ENCODE measurements at regions not wholly inside any gene's neighbourhood (a gene's known extent, or its start where the extent isn't known, plus 50 kb on each side); places are given as distances from the start of the nearest gene placed in this dataset.

DNA sequence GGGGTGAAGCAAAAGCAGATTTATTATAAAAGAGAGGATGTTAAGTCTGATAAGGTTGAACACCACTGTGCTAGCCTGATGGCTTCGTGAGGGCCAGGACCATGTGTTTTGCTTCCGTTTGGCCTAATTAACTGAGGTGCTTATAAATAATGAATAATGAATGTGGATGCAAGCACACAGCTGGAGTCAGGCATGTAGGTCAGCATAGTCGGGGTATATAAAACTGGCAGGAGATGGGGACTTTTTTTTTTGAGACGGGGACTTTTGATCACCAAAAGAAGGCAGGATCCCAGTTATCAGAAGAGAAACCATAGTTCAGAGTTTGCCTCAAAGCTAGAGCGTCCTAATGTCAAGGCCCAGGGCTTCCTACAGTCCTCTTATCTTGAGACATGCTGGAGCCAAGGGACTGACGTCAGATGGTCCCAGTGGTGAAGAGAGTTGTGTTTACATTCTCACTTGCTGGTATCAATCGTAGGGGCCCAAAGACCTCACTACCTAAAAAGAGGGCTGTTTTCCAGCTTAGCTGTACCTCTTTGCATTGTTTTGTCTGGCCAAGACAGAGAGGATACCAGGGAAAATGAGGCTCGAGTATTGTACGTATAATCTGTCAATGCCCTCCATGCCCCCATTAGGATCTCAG lies 50.4 kb downstream of the RTL9 start:
- no peak for DNase-seq (ENCODE audit: low read depth in 2 of 3, low spot score in 2 of 3)

DNA sequence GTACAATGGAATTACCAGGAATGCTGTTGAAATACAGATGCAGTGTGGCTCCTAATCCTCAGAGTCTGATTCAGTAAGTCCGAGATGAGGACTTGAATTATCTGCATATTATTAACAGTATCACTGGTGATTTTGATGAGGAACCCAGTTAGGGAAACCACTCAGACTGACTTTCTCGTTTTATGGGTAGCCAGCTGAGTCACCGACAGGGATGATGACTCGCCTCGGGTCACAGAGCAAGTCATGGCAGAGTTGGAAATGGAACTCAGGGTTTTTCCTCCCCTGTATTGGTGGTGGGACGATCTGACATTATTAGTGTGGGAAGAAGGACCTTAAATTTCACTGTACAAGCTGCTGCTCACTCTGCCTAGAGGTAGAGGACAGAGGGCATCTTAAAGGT lies 51.3 kb downstream of the RTL9 start:
- DNase-seq (ENCODE audit: low read depth in 2 of 3, low spot score in 2 of 3): no peak

DNA sequence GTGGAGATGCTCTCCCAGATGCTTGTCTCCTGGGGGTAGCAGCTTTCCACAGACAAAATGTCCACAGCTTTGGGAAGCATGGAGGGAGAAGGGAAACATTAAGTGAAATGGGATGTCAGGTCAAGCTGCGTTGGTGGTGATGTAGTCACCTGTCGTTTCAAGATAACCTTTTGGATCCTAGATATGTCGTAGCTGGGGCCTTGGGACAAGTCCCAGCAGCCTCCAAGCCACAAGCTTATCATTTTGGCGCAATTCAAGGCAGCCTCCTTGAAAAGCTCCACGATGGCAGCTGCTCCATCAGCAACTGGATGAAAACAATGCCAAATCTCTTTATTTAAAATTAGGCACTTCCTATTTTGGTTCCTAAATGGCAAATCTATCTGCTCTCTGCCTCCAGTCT lies 52.0 kb downstream of the RTL9 start:
- no peak for DNase-seq (ENCODE audit: low read depth in 2 of 3, low spot score in 2 of 3)

DNA sequence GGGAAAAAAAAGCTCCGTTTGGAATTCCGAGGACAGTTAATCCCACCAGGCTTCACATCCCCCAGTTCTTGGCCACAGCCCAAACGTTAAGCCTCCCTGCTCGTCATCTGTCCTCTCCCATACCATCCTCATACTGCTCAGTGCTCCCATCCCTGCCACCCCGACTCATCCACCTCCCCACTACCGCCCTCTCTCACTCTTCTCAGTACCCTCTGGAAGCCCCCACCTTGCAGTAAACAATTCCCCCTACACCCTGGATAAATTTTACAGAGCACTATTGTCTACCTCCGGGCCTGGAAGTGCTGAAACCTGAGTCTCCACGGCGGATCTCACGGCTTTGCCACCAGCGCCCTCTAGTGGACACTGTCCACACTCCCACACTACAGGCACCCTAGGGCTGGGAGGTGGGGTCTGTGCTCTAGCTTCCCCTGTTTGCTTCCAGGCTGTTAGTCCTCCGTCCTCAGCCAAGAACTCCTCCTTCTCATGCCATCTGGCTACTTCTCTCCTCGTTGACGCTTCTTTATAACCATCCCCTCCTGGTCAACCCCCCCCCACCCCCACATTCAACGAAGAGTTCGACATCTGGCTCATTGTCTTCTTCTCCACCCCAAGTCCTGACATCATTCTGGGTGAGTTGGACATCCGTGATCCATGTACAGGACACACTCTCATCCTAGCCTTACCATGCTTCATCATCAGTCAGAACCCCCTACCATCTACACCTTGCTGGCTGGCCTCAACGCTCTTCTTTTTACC lies 54.5 kb downstream of the RTL9 start:
- peak; percentile 51 to 78 (median 53) for DNase-seq (ENCODE audit: low read depth in 2 of 3, low spot score in 2 of 3)

DNA sequence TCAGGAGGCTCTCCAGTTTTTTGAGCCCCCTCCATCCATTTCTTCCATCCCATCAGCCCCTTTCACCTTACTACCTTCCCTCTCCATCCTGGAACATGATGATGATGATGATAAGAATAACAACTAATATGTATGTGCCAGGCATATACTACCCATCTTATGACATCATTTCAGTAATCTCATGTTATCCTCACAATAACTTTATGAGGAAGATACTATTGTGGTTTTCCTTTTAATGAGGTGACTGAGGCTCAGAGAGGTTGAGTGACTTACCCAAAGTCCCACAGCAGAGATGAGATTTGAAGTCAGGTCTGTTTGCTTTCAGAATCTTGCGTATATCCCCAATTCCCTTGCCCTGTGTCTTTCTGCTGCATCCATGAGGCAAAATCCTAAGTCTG lies 55.1 kb downstream of the RTL9 start:
- DNase-seq (ENCODE audit: low read depth in 2 of 3, low spot score in 2 of 3): no peak

DNA sequence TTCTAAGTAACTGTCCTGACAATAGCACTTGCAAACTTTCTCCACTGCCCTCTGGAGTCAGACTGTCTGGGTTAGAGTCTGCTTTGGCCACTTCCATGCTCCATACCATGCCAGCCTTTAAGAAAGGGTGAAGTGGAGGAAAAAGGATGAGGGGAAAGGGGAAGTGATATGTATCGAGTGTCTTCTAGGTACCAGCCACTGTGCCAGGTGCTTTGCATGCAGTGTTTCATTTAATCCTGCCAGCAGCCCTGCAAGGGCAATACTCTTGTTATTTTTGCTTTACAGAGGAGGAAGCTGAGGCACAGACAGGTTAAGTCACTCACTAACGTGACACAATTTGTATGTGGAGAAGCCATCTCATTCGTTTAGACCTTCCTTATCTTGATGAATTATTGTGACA lies 55.6 kb downstream of the RTL9 start:
- DNase-seq (ENCODE audit: low read depth in 2 of 3, low spot score in 2 of 3): no peak

DNA sequence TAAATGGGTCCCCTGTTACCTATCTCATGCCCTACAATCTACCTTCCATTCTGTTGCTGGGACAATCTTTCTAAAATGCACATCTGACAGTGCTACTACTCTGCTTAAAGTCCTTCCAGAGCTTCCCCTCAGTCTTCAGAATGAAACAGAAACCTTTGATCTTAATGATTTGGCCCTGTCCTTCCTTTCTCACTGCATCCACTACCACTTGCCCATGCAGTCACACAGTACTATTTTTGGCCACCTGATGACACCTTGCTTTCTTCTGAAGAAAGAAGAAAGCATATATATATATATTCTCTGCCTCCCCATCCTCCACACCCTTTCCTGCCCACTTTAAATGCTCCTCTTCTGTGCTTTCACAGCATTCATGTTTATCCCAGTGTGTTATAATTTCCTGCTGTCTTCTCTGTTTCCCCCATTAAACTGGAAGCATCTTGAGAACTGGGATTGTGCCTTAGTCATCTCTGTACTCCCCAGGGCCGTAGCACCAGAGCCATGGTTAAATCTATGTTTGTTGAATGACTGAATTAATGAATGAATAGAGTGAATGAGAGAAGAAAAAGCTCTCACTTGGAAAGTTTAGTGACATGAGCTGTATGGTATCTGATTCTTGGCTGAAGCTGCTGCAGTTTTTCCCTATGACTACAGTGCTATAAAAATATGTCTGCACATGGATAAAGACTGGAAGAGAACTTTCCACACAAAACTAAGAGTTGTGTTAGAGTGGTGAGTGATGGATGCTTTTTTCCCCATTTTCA lies 56.2 kb downstream of the RTL9 start:
- no peak for DNase-seq (ENCODE audit: low read depth in 2 of 3, low spot score in 2 of 3)

DNA sequence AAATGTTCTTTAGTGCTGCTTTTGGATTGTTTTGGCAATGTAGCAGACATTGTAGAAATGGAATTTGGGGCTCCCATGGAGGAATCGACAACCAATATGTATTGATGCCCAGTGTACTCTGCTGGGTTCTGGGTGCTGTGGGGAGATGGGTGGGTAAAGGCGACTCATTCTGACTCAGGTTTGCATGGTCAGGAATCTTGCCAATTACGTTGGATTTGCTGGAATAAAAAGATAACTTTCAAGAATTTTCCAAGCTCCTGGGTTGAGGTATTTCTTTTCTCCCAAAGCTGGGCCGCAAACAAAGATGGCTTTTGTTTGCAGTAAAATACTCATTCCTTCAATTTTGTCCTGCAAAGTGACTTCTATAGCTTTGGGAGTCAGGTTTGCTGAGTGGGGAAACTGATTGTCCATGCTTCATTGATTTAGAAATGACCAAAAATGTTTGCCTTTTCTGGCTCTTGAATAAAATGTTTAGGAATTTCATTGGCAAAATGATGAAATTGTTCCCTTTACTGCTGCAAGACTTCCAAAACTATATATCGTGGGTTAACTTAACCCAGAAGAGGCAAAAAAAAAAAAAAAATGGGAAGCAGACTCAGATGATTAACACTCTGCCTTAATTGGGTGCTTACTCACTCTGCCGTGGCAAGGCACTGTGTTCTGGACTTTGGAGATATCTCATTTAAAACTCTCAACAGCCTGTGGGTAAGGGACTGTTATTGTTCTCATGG lies 57.0 kb downstream of the RTL9 start:
- no peak for DNase-seq (ENCODE audit: low read depth in 2 of 3, low spot score in 2 of 3)

DNA sequence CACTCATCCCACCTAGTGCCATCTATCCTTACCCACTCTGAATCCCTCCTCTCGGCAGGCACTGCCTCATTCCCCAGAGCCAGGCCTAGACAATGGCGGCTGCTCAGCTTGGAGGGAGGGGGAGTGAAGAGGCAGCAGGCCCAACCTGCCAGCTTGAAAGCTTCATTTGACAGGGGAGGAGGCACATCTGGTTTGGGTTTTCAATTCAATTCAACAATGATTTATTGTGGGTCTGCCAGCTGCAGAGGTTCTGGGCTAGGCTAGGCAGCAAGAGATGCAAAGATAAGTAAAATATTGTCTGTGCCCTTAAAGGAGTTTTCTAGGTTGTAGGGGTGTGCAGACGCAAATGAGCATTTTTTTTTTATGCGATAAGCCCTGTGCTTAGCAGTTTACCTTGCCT lies 58.5 kb downstream of the RTL9 start:
- DNase-seq (ENCODE audit: low read depth in 2 of 3, low spot score in 2 of 3): no peak

DNA sequence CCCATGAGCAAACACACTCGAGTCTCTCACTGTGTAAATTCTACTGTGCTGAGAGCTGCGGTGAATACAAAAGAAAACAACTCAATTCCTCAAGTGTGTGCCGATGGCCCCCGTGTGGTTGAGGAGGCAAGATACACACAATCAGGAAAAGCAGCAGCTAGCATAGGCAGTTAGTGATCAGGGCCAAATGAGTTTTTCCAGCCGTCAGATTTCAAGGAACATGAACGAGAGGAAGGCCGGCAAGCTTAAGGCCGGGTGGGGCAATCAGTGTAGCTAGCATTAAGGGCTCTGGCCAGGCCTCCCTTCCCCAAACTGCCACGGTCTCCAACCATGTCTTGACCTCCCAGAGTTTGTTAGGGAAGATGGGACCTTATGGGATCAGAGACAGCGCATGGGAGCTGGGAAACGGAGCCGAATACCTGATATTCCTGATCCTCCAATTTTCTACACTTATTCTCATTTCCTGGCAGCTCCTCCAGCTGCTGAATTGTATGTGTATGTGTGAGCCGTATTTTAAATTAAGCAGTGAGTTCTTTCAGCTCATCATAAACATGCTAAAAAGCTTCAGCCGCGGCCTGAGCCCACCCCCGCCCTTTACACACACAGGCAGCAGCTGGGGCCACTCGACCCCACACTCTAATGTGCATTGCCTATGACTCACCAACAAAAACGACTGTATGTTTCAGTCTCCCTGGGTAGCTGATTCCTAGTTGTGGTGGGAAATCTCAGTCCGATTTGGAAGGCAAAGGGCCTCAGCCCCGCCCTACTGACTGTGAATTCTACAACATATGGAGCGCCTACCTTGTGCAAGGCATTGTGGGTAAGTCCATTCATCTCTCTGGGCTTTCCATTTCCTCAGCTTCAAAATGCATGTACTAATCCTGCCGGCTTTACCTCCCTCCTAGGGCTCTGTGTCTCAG lies 59.9 kb downstream of the RTL9 start:
- peak in 1 of 3 donors; percentile 37 for DNase-seq (ENCODE audit: low read depth in 2 of 3, low spot score in 2 of 3)

DNA sequence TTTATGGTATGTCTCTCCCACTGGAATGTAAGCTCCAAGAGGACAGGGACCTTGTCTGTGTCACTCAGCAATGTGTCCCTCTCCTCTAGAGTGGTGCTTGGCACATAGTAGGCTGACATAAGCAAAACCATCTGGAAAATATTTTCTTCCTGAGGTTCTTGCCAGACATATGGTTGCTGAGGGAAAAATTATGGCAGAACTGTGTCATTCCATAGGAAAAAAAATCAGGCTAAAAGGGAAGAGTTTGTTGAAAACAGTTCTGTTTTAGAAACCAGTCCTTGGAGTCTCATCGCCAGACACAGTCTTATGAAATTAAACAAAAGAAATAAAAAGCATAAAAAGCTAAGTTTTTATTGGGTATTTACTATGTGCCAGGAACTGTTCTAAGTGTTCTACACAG lies 60.9 kb downstream of the RTL9 start:
- no peak for DNase-seq (ENCODE audit: low read depth in 2 of 3, low spot score in 2 of 3)

DNA sequence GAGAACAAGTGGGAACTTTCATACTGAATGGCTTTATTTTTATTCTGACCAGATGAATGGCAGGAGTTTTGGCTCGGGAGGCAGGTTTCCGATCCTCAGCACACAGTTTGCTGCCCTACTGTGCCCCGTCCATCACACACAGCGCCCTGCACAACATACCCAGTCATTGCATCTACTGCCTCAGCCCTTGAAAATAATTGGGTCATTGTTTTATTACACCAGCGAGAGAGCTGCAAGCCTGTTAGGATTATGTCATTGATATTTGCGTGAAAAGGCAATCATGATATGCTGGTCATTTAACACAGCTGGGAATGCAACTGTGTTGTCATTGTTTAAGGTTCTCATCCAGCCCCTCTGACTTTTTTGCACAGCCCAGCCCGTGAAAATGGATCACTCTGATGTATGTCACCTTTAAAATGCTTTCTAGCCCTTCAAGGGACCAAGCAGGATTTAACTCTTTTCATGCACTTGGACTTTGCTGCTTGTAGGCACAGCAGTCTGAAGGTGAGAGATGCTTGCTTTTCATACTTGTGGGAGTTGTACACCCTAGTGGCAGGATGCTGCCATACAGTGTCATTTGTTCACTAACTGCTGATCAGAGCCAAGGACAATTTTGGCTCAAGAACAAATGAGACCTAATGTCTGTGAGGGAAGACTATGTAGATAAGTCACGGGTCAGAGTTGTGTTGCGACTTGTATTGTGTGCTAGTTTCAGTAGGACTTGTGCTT lies 62.3 kb downstream of the RTL9 start:
- no peak for DNase-seq (ENCODE audit: low read depth in 2 of 3, low spot score in 2 of 3)

DNA sequence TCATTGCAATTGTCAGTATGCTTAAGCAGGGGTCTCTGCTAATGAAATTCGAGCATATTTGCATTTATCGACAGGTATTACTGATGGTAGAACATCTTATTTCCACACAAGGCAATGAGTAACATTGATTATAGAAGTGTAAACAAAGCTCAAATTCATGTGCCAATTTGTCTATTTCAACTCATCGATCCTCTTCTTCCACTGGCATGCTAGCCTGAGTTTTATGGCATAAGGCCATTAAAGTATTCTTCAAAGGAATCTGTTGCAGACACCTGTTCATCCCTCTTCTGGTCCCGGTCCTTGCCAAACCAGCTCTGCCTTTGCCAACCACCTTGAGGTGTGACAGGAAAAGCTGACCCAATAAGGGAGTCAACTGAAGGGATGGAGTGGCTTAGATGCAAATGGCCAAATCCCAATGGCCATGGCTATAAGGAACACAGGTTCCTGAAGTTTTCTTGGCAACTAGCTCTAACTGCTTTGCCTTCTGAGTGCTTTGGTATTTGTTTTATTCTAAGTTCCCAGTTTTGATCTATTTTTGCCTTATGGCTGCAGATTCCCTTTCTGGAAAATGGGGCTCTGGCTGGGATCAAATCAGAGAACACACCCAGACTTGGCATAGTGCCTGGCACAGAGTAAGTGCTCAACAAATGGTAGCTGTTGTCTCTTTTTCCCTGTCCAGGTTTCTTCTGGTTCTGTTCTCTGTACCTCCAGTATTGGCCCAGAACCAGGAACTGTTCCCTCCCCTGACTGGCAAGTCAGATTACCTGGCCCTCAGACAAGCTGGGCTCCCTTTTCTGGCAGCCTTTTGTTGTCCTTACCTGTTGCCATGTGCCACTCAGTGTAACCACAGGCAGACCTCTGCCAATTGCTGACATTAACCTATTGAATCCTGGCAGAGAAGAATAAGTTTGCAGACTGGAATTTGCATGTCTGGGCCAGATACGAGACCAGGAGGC lies 63.1 kb downstream of the RTL9 start:
- no peak for DNase-seq (ENCODE audit: low read depth in 2 of 3, low spot score in 2 of 3)

DNA sequence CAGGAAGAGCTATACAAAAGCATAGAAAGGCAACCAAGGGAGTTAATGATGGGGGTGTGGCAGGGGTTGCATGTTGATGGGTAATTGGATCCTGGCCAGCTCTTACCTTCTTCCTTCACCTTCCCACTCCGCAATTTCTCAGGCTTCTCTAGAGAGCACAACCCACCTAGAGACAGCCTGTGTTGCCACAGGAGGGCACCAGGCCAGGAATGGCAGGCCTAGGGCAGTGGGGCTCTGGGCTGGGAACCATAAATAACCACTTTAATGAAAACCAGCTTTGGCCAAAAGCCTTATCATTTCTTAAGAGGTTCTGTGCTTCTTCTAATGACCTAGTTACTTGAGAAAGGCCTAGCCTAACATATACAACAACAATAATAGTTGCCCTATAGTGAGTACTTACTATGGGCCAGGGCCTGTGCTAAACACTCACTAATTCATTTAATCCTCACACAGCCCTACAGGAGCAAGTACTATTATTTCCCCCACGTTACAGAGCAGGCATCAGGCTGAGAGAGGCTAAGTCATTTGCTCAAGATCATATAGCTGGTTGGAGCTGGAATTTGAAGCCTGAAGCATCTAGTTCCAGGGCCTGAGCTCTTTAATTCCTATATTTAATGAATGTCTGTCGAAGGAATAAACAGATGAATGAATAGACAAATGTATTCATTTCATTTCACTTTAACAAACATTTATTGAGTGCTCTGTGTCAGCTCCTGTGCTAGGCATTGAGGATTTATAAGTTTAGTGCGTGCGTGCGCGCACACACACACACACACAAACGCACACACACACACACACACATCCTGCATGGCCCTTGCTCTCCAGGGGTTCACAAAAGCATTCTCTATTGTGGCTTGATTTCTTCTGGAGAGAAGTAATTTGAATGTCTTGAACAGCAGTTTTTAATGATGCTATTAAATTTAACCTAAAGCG lies 66.8 kb downstream of the RTL9 start:
- DNase-seq (ENCODE audit: low read depth in 2 of 3, low spot score in 2 of 3): no peak

DNA sequence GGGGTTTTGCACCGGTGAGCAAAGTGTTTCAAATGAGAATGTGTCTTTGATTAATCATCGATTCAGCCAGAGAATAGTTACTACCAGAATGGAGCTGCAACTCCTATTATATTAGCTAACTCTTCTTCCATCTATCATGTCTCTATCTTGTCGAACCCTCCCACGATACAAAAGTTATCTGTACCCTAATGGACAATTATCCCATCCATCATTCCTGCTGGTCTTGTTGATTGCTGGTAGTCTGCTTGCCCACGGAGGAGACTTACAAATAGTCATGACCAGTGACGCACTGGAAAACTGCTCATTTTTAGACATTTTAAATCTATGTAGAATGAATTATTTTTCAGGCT lies 67.5 kb downstream of the RTL9 start:
- no peak for DNase-seq (ENCODE audit: low read depth in 2 of 3, low spot score in 2 of 3)

DNA sequence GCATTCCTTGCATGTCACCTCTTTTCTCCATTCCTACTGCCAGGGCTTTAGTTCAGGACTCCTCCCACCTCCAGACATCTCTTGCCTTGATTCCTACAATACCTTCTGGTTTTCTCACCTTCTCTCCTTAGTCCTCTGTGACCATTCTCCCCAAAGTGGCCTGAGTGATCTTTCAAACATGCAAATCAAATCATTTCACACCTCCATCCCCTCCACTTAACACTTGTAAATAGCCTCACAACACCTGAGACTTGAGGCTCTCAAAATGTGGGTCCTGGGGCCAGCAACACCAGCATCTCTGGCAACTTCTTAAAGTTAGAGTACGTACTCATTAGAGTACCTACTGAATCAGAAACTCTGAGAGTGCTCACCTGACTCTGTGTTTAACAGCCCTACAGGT lies 68.4 kb downstream of the RTL9 start:
- no peak for DNase-seq (ENCODE audit: low read depth in 2 of 3, low spot score in 2 of 3)

DNA sequence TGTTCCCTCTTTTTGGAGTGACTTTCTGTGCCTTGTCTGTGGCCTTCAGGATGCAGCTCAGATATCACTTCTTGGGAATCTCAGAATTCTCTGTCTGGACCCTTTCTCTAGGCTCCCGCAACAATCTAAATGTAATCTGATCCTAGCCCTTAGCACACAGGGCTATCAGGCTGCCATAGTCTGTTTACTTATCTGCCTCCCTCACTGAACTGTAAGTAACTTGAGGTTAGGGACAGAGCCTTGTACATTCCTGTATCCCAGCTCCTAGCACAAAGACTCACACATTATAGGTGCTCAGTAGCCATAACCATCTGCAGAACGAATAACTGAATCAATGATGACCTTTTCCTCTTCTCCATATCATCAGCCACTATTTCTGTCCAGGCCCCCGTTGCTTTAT lies 69.5 kb downstream of the RTL9 start:
- no peak for DNase-seq (ENCODE audit: low read depth in 2 of 3, low spot score in 2 of 3)
